ENCODE measurements at regions not wholly inside any gene's neighbourhood (a gene's known extent, or its start where the extent isn't known, plus 50 kb on each side); places are given as distances from the start of the nearest gene placed in this dataset.

GRCh38 chr2:42977270-42978174 lies 185.1 kb upstream of the HAAO start:
- no peaks in the 10 kb centered on the region for H3K36me3 ChIP-seq (ENCODE audit: control insufficient read depth in 4 of 4, insufficient read depth in 3 of 4, low read depth in 1 of 4, low read length in 3 of 4)
- H3K27ac ChIP-seq (ENCODE audit: low read depth in 1 of 2, low read length in 2 of 2), result peak overlapping the region; percentile 29 to 45
- no peaks in the 10 kb centered on the region for H3K27me3 ChIP-seq (ENCODE audit: control insufficient read depth in 4 of 4, insufficient read depth in 4 of 4, low read length in 3 of 4)
- H3K9me3 ChIP-seq (ENCODE audit: control insufficient read depth in 4 of 4, low read length in 3 of 4), result no peaks in the 10 kb centered on the region
- H3K9ac ChIP-seq (ENCODE audit: low read depth in 1 of 2, low read length in 2 of 2), result no peak overlapping the region
- WGBS, result 90% methylated on average over 12 of the region's 12 CpGs
- no peak overlapping the region for H3K4me3 ChIP-seq (ENCODE audit: low read depth in 1 of 3, low read length in 3 of 3)
- DNase-seq (ENCODE audit: low spot score), result no peak
- peaks cover 16 to 44% (median 31%) of the 10 kb centered on the region in 4 donors for H3K4me1 ChIP-seq (ENCODE audit: control insufficient read depth in 4 of 4, insufficient read depth in 4 of 4, low read length in 3 of 4)
- TF ChIP-seq EGR1 (IDR thresholded peaks at IDR 0.05; ENCODE audit: low read depth in 2 of 2), result no peak
- no peak for TF ChIP-seq FOXA1 (IDR thresholded peaks at IDR 0.05)
- no peak for TF ChIP-seq CTCF (IDR thresholded peaks at IDR 0.05; ENCODE audit: low read depth, low read length, missing input control)

GRCh38 chr2:42976351-42976750 lies 184.0 kb upstream of the HAAO start:
- H3K9ac ChIP-seq (ENCODE audit: low read depth in 1 of 2, low read length in 2 of 2), result no peak overlapping the region
- H3K36me3 ChIP-seq (ENCODE audit: control insufficient read depth in 4 of 4, insufficient read depth in 3 of 4, low read depth in 1 of 4, low read length in 3 of 4), result no peaks in the 10 kb centered on the region
- H3K27ac ChIP-seq (ENCODE audit: low read depth in 1 of 2, low read length in 2 of 2), result no peak overlapping the region
- DNase-seq (ENCODE audit: low spot score), result no peak
- no peaks in the 10 kb centered on the region for H3K27me3 ChIP-seq (ENCODE audit: control insufficient read depth in 4 of 4, insufficient read depth in 4 of 4, low read length in 3 of 4)
- H3K4me3 ChIP-seq (ENCODE audit: low read depth in 1 of 3, low read length in 3 of 3), result no peak overlapping the region
- 83% methylated on average over 5 of the region's 5 CpGs for WGBS
- H3K4me1 ChIP-seq (ENCODE audit: control insufficient read depth in 4 of 4, insufficient read depth in 4 of 4, low read length in 3 of 4), result peaks cover 16 to 44% (median 31%) of the 10 kb centered on the region in 4 donors
- H3K9me3 ChIP-seq (ENCODE audit: control insufficient read depth in 4 of 4, low read length in 3 of 4), result no peaks in the 10 kb centered on the region
- TF ChIP-seq MAX (IDR thresholded peaks at IDR 0.05) (no peak), YY1 (IDR thresholded peaks at IDR 0.05) (no peak), JUND (IDR thresholded peaks at IDR 0.05) (no peak), TAF1 (conservative IDR thresholded peaks at IDR 0.05) (no peak), EGR1 (IDR thresholded peaks at IDR 0.05; ENCODE audit: low read depth in 2 of 2) (no peak), CTCF (IDR thresholded peaks at IDR 0.05; ENCODE audit: low read depth, low read length, missing input control) (no peak), GABPA (IDR thresholded peaks at IDR 0.05 in 1 of 2, conservative IDR thresholded peaks at IDR 0.05 in 1 of 2) (no peak), RXRA (IDR thresholded peaks at IDR 0.05) (no peak), ATF3 (IDR thresholded peaks at IDR 0.05) (no peak), HNF4G (IDR thresholded peaks at IDR 0.05) (no peak), NR2F2 (IDR thresholded peaks at IDR 0.05) (no peak), FOXA1 (IDR thresholded peaks at IDR 0.05) (no peak), HNF4A (conservative IDR thresholded peaks at IDR 0.05) (no peak), FOXA2 (IDR thresholded peaks at IDR 0.05) (no peak), REST (IDR thresholded peaks at IDR 0.05) (no peak), RAD21 (IDR thresholded peaks at IDR 0.05) (no peak), SP1 (IDR thresholded peaks at IDR 0.05) (no peak)

Data from liver (tissue), 8 donors.